Activated CD4-positive, alpha-beta T cell treated with anti-CD3 and anti-CD28 coated beads for 48 hours (primary cell): ENCODE measurements at regions not wholly inside any gene's neighbourhood (a gene's known extent, or its start where the extent isn't known, plus 50 kb on each side); places are given as distances from the start of the nearest gene placed in this dataset.
"Not testable (repeated sequence)": the region's sequence is repeated elsewhere in the genome, so short reads cannot be mapped to it uniquely, and the experiment has no call there.

Source experiments
- DNase-seq: peaks from one replicate; pipeline ENCODE4 v3.0.0-alpha.2; 2020

DNA sequence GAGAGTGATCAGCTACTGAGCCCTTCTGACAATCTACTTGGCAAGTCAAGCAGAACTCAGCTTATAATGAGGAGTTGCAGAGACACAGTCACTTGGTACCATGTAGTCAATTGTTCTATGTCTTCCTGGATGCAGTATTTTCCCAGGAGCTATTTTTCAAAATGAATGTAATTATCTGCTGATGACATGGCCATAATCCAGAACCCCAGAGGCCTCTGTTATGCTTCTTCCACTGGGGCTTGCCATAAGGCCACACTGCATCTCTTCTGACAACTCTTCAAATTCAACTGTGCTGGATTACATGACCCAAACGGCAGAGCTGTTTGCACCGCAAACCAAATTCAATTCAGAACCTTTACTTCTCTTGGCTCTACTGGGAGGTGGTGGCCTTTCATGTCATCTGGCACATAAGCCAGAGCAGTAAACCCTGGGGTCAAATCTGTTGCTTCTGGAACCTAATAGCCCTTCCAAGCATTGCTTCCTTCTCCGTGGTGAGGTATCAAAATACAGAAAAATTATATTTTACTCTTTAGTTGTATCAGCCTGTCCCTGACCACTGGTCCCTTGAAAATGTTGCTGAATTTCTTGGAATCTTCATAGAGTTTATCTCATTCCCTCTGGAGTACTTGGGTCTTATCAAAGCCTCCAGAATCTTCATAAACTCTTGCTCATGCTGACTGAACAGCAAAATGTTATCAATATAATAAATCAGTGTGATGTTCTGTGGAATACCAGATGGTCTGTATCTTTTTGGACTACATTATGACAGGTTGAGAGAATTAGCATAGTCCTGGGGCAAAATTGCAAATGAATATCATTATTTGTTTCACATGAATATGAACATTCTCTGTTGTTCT lies 79.4 kb upstream of the DCN start:
- DNase-seq: no peak

DNA sequence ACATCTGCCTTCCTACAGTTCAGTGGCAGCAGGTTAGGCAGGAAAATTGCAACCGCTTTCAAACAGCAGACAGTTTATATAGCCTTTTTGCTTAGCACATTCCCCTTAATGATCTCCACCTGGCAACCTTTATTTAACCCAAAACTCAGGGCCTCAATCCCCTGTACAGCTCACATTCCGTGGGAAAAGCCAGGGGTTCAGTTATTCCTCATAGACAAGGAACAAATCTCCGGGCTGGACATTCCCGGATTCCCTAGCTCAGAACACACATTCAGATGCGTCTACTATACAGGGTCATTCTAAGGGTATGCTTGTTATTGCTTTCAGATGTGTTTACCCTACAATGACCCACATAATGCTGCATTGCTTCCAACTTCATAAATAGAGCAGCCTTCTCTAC lies 73.8 kb upstream of the DCN start:
- no peak for DNase-seq

DNA sequence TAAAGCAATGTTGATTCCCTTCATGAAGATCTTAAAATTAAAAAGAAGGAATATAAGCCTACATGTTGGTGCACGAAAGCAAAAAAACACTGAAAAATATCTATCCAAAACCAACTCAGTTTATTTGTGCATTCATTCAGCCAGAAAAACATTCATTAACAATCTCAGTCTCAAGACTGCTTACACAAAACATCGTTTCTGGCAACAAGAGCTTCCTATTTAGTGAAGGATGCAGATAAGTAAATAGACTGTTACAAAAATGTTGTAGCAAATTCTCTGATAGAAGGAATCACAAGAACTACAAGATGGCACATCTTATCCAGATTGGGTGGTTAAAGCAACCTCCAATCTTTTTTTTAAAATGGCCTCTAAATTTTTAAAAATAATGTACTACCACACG lies 69.7 kb upstream of the DCN start:
- no peak for DNase-seq

DNA sequence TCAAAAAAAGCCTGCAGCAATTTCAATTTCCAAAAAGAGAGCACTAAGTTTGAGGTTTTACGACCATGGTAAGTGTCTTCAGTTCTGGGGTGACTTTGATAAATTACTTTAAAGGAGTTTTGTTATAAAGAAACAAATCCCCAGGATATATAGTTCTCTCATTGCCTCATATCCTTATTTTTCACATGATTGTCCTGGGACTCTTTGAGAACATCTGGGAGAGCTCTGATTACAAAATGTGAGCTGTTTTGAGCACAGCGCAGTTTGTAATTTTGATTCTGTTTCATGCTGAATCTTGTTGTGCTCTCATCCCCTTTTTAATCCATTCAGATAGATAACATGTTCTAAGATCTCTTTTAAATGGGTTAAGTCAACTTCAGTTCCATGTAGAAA lies 67.7 kb upstream of the DCN start:
- no peak for DNase-seq

DNA sequence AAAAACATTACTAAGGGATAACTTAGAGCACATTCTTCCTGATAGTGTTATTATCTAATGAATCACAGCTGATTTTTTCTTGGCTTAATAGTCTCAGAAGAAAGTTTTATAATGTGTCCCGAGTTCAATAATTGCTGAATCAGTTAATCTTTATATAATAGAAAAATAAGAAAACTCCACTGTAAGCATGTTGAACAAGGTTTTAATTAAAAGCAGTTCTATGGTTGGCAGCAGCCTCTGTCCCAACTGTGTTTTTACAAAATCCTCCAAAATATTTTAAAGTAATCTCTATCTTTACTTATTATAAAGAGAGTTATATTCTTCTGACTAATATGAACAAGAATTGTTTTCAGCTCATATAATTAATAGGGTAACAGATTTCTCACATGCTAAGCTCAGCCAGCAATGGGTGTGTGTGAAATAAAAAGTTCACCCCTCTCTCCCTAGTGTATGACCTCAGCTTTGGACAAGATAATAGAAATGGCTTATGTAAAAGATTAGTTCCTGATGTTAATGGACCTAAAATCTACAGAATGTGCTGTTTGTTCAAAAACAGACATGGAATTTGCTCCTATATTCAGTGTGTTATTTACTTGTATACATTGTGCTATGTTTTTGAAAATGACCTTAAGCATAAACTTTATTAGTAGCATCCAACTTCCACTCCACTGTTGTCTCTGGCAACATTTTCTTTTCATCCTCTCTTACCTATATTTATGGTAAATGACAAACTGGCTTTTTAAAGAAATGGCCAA lies 67.1 kb upstream of the DCN start:
- DNase-seq: no peak

DNA sequence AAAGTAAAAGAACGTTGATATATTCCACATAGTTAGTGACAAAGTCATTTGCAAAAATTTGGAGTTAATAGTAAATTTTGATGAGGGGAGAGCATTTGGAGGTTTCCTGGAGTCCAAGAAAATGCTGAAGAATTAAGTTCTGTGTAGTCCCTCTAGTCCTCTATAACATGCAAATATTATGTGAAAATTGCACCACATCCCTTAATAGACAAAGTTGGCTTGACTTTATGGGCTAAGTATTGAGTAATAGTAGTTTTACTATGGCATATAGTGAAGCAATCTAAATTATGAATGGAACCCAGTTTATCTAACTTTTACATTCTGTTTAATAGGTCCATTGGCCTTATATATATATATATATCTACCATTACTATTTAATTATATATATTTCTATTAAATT lies 66.4 kb upstream of the DCN start:
- no peak for DNase-seq

DNA sequence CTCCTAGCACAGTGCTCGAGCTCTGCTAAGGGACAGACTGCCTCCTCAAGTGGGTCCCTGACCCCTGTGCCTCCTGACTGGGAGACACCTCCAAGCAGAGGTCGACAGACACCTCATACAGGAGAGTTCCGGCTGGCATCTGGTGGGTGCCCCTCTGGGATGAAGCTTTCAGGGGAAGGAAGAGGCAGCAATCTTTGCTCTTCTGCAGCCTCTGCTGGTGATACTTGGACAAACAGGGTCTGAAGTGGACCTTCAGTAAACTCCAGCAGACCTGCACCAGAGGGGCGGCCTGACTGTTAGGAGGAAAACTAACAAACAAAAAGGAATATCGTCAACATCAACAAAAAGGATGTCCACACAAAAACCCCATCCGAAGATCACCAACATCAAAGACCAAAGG lies 60.6 kb upstream of the DCN start:
- DNase-seq: not testable (repeated sequence)

DNA sequence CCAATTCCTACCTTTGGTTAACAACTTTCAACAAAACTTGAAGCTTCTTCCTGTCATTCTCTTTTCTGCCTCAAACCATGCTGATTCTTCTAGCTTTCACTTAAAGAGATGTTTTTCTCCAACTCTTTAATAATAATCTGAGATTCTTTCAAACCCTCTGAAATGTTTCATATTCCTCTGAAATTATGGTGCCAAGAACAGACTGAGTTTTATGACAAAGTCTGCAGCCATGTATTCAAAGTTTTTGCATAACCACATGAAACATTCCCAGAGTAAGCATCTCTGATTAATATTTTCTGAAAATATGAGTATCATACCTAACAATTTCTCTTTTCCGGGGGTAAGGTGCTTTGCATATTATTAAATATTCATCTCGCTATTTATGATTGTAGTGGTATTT lies 59.1 kb upstream of the DCN start:
- no peak for DNase-seq

DNA sequence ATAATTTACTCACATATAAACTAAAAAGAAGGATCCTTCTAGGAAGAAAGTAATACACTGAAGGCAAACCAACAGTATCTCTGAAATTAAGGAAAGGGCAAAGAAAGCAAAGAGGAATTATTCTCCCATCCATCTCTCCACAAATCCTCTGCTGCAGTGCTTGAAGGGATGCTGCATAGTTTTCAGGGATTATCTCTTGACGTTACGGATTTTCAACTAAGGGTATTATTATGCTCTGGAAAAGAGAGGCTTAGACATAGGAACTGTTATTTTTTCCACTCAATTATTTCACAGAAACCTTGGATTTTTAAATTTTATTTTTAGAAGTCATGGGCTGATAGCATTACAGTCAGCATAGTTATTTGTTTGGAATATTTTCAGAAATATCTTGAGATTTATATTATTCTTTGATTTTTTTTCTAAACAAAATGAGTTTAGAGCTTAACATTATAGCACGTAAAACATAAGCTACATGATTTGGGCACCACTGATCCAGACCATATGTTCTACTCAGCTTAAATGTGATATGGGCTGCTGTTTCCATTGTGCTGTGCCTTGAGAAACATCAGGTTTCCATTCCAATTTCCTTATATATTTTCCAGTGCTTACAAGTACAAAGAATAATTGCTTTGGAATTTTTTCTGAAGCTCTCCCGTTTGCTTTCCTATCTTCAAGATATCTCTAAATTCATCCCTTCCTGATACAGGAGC lies 57.9 kb upstream of the DCN start:
- no peak for DNase-seq

DNA sequence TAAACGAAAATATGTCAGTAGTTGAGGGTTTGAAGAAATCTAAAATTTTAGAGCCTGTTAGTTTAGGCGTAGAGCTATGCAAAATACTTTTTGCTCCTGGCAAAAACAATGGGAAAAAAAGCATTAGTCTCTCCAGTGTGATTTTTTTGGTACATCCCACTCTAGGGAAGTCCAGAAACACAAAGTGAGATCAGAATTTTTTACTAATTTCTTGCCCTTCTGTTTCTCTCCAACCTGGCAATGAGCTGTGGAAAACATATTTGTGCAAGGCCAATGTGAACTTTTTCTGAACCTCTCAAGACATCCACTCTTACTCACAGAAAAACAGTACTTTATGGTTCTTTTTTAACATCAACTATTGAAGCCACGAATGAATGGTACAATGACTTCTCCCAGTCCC lies 56.9 kb upstream of the DCN start:
- no peak for DNase-seq
